HFFc6 (cell line): ENCODE measurements at regions not wholly inside any gene's neighbourhood (a gene's known extent, or its start where the extent isn't known, plus 50 kb on each side); places are given as distances from the start of the nearest gene placed in this dataset.

ENCODE experiments used
- DNase-seq: peaks from one replicate; pipeline ENCODE4 v3.0.0-alpha.2; 2018
- H3K27ac Mint-ChIP-seq: 2 replicates; pipeline ENCODE4 v1.8.0; 2020; ENCODE audit warnings: mild to moderate bottlenecking, mixed read lengths
- H3K27me3 Mint-ChIP-seq: 2 replicates; pipeline ENCODE4 v1.8.0; 2021; ENCODE audit warnings: mild to moderate bottlenecking, moderate library complexity, mixed read lengths; ENCODE audit not compliant: insufficient read depth
- H3K36me3 Mint-ChIP-seq: 2 replicates; pipeline ENCODE4 v1.8.0; 2021; ENCODE audit warnings: low read depth, mixed read lengths
- H3K4me1 Mint-ChIP-seq: 2 replicates; pipeline ENCODE4 v1.8.0; 2020; ENCODE audit warnings: low read depth, mixed read lengths
- H3K4me3 Mint-ChIP-seq: 2 replicates; pipeline ENCODE4 v1.8.0; 2020; ENCODE audit warnings: mild to moderate bottlenecking, moderate library complexity, mixed read lengths
- H3K9me3 Mint-ChIP-seq: 2 replicates; pipeline ENCODE4 v1.8.0; 2020; ENCODE audit warnings: mild to moderate bottlenecking, mixed read lengths
- CTCF ChIP-seq: fragments of 200-600 bp; sonication (generic); IDR thresholded peaks from 2 replicates; pipeline ENCODE4 v1.5.0; 2021; ENCODE audit warnings: antibody characterized with exemption, mild to moderate bottlenecking

- no peaks in the 10 kb centered on the region; the same call in 1 of the 2 replicates for H3K36me3 Mint-ChIP-seq
- TF ChIP-seq CTCF = no peak
- H3K27me3 Mint-ChIP-seq = peaks cover 5% of the 10 kb centered on the region; the same call in 1 of the 2 replicates
- peaks cover 28% of the 10 kb centered on the region for H3K9me3 Mint-ChIP-seq
- DNase-seq = no peak
- H3K4me3 Mint-ChIP-seq = no peak overlapping the region
- no peaks in the 10 kb centered on the region for H3K4me1 Mint-ChIP-seq
- H3K27ac Mint-ChIP-seq = no peak overlapping the region
These were observed 67.4 kb upstream of the EPB41L3 start for GRCh38 chr18:5611221-5611620.

- TF ChIP-seq CTCF = no peak
- DNase-seq = no peak
- peaks cover 5% of the 10 kb centered on the region; the same call in 1 of the 2 replicates for H3K27me3 Mint-ChIP-seq
- H3K27ac Mint-ChIP-seq = no peak overlapping the region
- H3K4me1 Mint-ChIP-seq = no peaks in the 10 kb centered on the region
- H3K9me3 Mint-ChIP-seq = peaks cover 37% of the 10 kb centered on the region
- H3K36me3 Mint-ChIP-seq = no peaks in the 10 kb centered on the region
- H3K4me3 Mint-ChIP-seq = no peak overlapping the region
These were observed 65.0 kb upstream of the EPB41L3 start for GRCh38 chr18:5608846-5609245.

GRCh38 chr18:5606951-5607350 is 63.2 kb upstream of the EPB41L3 start:
- Mint-ChIP-seq H3K27me3 (peaks cover 3% of the 10 kb centered on the region; the same call in 1 of the 2 replicates), H3K9me3 (peaks cover 43% of the 10 kb centered on the region), H3K4me1 (no peaks in the 10 kb centered on the region), H3K27ac (no peak overlapping the region), H3K36me3 (no peaks in the 10 kb centered on the region), H3K4me3 (no peak overlapping the region)
- TF ChIP-seq CTCF = no peak
- DNase-seq = no peak

GRCh38 chr18:5604778-5605177 is 61.0 kb upstream of the EPB41L3 start:
- Mint-ChIP-seq H3K36me3 (no peaks in the 10 kb centered on the region), H3K9me3 (peaks cover 37% of the 10 kb centered on the region), H3K4me1 (no peaks in the 10 kb centered on the region), H3K27me3 (peaks cover 3% of the 10 kb centered on the region; the same call in 1 of the 2 replicates), H3K4me3 (no peak overlapping the region), H3K27ac (no peak overlapping the region)
- no peak for DNase-seq
- no peak; the same call in 1 of the 2 replicates for TF ChIP-seq CTCF

GRCh38 chr18:5603153-5603552 is 59.4 kb upstream of the EPB41L3 start:
- DNase-seq = no peak
- TF ChIP-seq CTCF = no peak
- H3K36me3 Mint-ChIP-seq = no peaks in the 10 kb centered on the region
- no peak overlapping the region for H3K27ac Mint-ChIP-seq
- peaks cover 3% of the 10 kb centered on the region; the same call in 1 of the 2 replicates for H3K27me3 Mint-ChIP-seq
- no peak overlapping the region for H3K4me3 Mint-ChIP-seq
- peaks cover 32% of the 10 kb centered on the region for H3K9me3 Mint-ChIP-seq
- H3K4me1 Mint-ChIP-seq = no peaks in the 10 kb centered on the region

- Mint-ChIP-seq H3K9me3 (peaks cover 27% of the 10 kb centered on the region), H3K27ac (no peak overlapping the region), H3K4me3 (no peak overlapping the region), H3K36me3 (no peaks in the 10 kb centered on the region; the same call in 1 of the 2 replicates), H3K27me3 (peaks cover 4% of the 10 kb centered on the region; the same call in 1 of the 2 replicates), H3K4me1 (no peaks in the 10 kb centered on the region)
- no peak for DNase-seq
- TF ChIP-seq CTCF = no peak
These were observed 57.4 kb upstream of the EPB41L3 start for GRCh38 chr18:5601188-5601624.
